Head of caudate nucleus (tissue), 42 donors: ENCODE measurements at regions not wholly inside any gene's neighbourhood (a gene's known extent, or its start where the extent isn't known, plus 50 kb on each side); places are given as distances from the start of the nearest gene placed in this dataset.
A peak's percentile ranks its signal among the peaks of the same experiment; 100 is the strongest.

ENCODE experiments used
- DNase-seq, 42 donors: peaks; one replicate each; pipeline versions ENCODE4 v3.0.0 to v3.0.0-alpha.2; 2020 to 2021; ENCODE audit warnings: mixed read lengths in 7 of 42
- intact Hi-C: fragments of 100-400 bp; cut with DNase I; formaldehyde crosslinking; loops from one replicate; pipeline ENCODE4 v1.15.0; 2022

DNA sequence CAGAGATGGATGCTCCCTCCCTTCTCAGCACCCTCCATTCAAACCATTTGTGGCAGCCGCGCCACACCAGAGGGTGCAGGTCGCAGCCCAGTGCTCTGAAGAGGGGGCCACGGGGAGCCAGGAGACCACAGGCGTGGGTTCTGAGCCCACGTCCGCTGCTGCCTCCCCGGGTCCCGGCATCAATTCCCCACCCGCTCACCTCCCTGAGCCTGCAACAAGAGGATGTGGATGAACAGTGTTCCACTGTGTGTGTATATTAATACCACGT, 120.1 kb upstream of the VSTM2B start:
- DNase-seq, result no peak
- intact Hi-C loops, result no loop called here

DNA sequence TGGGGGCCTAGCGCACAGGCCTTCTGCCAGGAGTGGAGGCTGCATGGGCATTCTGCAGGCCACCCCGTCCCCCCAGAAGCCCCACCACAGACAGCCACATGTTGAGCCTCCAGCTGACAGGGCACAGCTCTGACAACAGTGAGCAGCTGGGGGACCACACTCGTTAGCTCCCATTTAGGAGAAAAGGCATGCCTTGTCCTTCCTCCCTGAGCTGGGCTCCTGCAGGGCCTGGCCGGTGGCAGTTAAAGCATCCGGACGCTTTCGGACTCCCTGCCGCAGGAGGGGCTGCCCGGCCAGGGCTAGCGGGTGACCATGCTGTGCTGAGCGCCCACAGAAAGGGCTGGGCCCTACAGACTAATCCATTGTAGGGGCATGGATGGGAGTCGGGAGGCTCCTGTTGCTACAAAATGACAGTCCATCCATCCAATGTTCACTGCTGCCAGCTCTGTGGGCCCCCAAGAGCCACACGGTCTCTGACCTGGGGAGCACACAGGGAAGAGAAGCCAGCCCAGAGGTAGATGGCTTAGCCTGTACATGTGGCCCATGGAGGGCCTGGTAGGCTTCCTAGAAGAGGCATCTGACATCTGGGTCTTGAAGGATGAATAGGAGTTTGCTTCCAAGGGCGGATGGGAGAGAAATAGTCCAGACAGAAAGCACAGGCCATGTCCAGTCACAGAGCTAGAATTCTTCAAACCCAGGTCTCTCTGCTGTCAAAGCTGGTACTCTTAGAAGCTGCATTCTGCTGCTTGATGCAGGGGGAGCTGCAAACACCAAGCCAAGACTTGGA, 116.5 kb upstream of the VSTM2B start:
- intact Hi-C loops, result no loop called here
- no peak for DNase-seq

DNA sequence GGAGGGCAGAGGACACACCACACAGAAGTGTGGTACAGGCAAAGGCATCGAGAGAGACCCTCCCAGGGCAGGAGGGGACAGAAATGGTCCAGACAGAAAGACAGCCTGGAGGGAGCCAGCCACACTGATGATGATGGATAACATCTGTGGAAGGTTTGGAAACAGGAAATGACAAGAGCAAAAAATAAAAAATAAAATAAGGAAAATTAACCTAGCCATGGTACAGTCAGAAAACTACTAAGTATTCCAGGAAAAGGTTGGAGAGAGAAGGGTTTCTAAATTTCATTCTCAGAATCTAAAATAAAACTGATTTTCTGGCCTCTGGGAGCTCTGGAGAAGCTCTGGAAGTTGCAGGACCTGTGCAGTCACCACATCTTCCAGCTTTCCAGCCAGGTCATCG, 115.2 kb upstream of the VSTM2B start:
- intact Hi-C loops, result no loop called here
- no peak for DNase-seq

DNA sequence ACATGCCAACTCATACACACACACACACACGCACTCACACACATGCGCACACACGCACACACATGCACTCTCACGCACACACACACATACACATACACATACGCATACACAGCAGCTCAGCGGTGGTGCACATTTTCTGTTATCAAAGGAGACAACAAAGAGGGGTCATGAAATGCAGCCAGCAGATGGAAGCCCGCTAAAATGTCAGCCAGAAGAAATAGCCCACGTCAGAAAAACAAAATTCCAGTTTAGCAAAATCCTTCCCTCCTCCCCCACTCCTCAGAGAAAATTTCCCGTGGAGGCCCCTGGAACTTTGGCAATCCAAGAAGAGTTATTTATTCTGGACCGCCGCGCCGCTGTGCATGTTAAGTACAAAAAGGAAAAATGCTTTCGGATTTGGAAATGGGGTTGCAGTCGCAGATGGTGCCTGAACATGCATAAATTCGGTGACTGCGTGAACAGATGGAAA, 114.6 kb upstream of the VSTM2B start:
- intact Hi-C loops, result no loop called here
- DNase-seq, result peak in 2 of 42 donors; percentile 9 to 38

DNA sequence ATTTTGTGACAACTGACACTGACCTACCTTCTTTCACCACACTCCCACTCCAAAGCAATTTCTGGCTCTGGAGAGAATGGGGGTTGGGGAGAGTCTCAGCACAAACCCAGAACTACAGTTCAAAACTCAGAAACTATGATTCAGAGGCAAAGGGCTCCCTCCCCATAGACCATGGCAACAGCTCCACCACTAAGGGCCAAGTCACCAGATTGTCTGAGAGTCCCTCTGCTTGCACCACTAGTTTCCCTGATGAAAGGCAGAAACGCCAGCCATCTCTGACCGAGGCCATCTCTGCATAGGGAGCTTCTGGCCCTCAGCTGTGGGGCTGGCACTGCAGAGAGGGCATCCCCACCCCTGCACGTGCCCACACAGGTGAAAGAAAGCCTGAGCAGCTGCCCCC, 112.4 kb upstream of the VSTM2B start:
- intact Hi-C loops, result no loop called here
- no peak for DNase-seq

DNA sequence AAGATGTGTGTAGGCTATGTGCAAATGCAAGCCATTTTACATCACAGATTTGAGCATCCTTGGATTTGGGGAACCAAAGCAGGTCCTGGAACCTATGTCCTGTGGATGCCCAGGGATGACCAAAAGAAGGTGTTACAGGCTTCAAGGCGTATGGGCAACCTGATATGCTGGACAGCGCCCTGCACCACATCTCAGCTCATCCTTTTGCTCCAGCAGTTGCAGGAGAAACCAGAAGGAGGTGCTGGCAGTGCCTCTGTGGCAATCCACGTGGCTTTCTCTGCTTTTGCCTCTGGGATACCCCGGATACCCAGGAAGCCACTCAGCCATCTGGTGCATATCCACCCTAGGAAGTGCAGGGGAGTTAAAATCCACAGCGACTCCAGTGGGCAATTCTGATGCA, 110.3 kb upstream of the VSTM2B start:
- intact Hi-C loops, result no loop called here
- no peak for DNase-seq

DNA sequence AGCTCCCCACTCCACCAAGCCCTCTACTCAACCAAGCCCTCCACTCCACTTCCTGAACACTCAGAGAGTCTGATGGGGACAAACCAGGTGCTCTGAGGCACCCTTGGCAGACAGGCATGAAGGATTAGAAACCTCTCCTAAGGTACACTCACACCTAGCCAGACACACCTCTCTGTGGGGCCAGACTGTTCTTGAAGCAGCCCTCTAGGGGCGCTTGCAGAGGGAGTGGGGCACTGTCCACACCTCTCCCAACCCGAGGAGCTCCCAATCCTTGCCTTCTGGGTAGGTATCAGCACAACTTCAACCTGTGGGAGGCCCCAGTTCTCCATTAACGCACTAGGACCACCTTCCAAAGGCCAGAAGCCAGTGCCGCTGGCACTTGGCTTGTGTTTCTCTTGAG, 108.7 kb upstream of the VSTM2B start:
- DNase-seq, result no peak
- intact Hi-C loops, result no loop called here

DNA sequence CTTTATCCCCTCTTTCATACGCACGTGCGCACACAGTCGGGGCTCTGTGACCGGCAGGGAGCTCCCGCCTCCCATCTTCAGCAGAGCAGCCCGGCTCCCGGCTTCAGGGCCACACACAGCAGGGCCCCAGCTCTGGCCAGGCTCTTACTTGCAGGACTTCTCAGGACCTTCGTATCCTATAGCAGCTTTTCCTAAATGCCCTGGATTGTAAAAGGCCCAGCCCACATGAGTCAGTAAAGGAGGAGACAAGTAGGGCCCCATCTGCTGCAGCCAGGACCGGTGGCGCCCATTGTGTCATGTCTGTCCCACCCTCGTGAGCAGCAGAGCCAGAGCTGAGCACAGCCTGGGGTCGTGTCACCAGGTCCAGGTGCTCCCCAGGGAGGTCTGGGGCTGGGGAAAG, 107.6 kb upstream of the VSTM2B start:
- intact Hi-C loops, result no loop called here
- DNase-seq, result peak in 1 of 42 donors; percentile 20

DNA sequence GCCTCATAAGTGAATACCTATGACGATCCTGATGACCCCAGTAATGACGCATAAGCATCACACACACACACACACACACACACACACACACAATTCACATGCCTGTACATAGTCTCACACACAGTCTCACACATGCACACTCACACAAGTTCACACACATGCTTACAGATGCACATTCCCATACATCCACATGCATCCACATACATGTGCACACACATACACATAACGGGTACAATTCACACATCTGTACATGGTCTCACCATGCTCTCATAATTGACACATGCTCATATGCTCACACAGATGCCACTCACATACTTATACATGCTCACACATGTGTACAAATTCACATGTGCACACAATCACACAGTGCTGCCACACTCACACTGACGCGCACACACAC, 105.7 kb upstream of the VSTM2B start:
- intact Hi-C loops, result no loop called here
- DNase-seq, result no peak

DNA sequence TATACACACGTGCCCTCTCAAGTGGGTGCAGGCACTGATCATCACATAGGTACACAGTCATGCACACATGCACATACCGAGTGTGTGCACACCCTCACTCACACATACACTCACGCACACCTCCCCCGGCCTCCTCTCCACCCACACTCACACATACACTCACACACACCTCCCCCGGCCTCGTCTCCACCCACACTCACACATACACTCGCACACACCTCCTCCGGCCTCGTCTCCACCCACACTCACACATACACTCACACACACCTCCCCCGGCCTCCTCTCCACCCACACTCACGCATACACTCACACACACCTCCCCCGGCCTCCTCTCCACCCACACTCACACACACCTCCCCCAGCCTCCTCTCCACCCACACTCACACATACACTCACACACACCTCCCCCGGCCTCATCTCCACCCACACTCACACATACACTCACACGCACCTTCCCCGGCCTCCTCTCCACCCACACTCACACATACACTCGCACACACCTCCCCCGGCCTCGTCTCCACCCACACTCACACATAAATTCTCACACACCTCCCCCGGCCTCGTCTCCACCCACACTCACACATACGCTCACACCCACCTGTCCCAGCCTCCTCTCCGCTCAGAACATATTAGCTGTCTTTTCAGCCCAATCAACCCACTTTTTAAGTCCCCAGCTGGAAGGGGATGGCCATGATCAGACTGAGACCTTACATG, 105.2 kb upstream of the VSTM2B start:
- intact Hi-C loops, result no loop called here
- DNase-seq, result no peak

DNA sequence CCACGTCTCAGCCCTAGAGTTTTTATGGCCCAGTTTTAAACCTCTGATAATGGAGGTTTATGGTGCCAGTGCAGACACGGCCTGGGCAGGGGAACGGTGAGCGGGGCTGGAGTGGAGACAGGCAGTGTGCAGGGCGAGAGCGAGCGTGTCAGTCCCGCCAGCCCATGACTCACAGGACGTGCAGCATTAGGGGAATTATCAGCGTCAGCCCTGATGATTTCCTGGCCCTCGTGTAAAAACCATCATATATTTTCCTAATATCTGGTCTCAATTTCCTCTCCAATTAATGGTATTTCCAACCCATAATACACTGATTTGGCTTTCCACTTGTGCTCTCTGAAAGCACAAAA, 104.6 kb upstream of the VSTM2B start:
- intact Hi-C loops, result no loop called here
- DNase-seq, result no peak

DNA sequence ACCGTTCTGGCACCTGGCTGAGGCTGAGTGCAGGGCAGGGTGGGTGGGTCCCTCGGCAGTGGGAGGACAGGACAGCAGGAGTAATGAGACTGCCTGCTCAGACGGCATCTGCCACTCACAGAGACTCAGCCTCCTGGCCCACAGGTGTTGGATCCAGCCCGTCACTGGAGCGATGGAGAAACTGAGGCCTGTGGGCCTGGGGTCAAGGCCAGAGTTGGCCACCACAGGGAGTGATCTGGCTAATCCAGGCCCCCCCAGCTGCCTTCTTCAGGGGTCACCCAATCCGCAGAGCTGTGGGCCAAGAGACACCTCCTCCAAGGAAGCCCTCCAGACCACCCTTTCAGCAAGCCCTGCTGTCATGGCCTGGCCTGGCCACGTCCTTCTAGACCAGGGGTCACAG, 103.7 kb upstream of the VSTM2B start:
- intact Hi-C loops, result no loop called here
- DNase-seq, result no peak

DNA sequence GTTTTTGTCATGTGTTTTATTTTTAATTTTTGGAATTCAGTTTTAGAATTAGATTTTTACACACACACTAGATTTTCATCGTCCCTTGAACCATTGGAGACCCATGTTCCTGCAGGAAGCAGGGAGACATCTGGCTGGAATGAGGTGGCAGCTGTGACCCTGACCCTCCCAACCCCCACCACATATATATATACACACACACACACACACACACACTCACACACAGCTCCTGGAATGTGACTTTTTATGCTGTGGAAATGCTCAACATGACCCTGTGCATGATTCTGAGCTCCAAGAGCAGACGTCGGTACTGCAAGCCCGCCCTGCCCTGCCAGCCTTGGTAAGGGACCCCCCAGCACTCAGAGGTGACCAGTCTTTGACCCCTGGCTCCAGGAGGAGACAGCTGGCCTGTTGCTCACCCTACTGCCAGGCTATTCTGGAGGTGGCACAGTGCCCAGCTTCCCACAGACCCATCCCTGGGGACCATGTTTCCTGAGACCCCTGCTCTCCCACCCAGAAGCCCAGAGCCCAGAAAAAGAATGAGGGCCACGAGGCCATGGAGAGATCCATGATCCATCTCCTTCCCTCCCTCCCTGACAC, 103.2 kb upstream of the VSTM2B start:
- no peak for DNase-seq
- intact Hi-C loops, result no loop called here

DNA sequence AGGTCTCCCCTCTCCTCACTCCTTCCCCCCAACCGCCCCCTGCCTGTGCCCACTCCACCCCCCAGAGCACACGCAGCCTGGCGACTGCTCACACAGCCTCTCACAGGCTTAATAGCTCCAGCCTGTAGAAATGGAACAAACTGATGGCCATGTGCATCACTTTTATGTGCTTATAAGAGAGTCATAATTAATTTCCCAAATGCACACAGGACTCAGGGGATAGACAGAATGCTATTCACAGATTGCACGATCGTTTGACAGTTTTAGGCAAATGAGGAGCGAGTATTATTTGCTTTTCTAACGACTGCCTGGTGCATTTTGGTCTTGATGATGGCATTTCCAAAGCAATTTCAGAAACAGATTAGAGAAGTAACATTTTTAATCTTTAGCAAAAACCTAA, 97.7 kb upstream of the VSTM2B start:
- DNase-seq, result no peak
- intact Hi-C loops, result no loop called here

DNA sequence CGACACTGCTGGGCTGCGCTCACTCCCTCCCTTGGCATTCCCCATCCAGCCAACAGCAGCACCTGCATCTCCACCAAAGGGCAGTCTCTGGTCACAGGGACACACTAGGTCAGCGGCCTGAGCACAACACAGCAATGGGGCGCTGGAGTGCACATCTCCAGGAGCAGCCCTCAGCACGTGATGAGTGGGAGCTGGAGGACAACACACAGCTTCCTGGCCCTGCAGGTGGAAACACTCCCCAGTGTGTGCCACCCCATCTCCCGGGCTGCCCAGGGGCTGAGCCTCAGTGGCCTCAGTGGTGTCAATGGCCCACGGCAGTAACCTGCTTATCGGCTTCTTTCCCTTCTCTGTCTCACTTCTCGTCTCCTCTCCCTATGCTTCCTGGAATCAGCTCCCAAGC, 96.8 kb upstream of the VSTM2B start:
- DNase-seq, result no peak
- intact Hi-C loops, result no loop called here

DNA sequence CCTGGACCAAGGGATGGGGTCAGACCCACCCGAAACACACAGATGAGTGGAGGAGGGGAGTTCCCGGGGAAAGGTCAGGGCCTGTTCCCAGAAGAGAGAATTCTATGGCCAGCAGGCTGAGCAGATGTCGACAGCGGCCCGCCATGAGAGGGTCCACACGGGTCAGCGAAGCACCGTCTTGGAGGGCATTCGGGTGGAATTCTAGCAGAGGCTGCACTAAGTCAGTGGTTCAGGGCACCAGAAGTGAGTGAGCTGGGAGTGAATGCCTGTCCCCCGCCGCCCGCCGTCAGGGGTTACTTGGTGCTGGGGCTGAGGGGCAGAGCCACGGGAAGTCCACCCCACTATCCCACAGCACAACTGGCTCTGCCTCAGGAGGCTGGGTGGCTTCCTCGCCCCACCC, 96.2 kb upstream of the VSTM2B start:
- intact Hi-C loops, result no loop called here
- no peak for DNase-seq

DNA sequence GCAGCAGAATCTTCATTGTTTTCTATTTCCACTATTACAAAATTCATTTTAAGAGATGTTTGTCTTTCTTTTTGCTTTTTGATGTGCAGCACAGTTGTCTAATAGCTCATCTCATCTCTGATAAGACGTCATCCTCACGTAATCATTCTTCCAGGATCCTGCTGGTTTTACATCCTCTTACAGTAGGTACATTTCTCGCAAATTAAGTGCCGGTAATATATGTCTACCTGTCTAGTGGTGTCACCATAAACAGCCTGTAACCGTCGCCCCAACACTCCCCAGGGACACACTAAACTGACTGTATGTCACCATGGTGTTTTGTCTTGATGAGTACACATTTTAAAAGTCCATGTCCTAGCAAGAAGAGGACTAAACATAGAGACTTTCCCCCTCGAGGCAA, 94.5 kb upstream of the VSTM2B start:
- intact Hi-C loops, result no loop called here
- DNase-seq, result no peak

DNA sequence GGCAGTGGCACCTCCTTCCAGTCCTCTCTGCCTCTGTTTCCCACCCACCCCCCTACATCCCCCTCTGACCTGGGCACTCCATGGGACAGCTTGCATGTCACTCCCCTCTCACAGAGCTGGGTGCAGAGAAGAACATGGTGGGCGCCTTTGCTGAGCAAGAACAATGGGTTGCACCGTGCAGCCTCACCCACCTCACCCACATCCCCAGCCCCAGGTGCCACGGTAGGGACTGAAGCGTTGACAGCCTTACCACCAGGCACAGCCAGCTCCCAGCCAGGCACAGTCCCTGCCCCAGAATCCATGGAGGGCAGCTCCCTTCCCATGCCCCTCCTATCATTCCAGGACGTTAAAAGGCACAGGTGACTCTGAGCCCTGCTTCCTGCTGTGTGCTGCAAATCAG, 93.1 kb upstream of the VSTM2B start:
- no peak for DNase-seq
- intact Hi-C loops, result no loop called here

DNA sequence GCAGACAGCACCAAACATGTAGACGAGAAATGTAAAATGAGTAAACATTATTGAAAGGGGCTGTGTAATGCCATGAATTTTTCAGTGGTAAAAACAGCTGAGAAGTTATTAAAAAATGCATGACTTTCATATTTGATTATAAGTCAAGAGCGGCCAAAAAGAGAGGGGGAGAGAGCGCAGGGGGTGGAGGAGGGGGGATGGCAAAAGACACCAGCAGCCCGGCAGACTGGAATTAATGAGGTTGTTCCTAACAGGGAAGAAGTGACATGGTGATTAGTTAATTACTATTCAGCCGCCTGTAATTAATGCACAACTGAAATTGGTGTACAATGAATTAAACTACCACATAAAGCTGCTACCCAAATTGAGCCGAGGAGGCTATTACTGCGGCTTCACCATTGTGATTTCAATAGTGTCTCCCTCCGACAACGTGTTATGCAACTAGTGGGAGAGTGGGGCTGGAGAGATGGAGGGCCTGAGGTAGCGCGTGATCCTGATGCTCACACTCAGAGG, 89.1 kb upstream of the VSTM2B start:
- intact Hi-C loops, result no loop called here
- DNase-seq, result no peak

DNA sequence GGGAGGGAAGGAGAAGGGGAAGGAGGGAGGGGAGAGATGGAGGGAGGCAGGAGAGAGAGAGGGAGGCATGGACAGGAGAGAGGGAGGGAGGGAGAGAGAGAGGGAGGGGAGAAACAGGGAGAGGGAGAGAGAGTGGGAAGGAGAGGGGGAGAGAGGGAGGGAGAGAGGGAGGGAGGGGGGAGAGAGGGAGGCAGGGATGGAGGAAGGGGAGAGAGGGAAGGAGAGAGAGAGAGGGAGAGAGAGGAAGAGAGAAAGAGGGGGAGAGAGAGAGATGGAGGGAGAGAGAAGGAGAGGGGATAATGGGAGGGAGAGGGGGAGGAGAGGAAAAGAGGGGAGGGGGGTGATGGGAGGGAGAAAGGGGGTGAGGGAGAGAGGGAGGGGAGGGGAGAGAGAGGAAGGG, 86.8 kb upstream of the VSTM2B start:
- no peak for DNase-seq
- intact Hi-C loops, result no loop called here
